H9 (cell line): ENCODE measurements at regions not wholly inside any gene's neighbourhood (a gene's known extent, or its start where the extent isn't known, plus 50 kb on each side); places are given as distances from the start of the nearest gene placed in this dataset.

Experiments
- DNase-seq: peaks from one replicate; pipeline ENCODE4 v3.0.0-alpha.2; 2017
- H2AFZ ChIP-seq: one replicate; pipeline ENCODE4 v1.6.1; 2013; ENCODE audit warnings: mild to moderate bottlenecking, low read length, control low read depth, moderate library complexity
- H2AK5ac ChIP-seq: 2 replicates; pipeline ENCODE4 v1.6.1; 2013; ENCODE audit warnings: low read length, control low read depth, mixed read lengths; ENCODE audit not compliant: insufficient read length
- H2BK120ac ChIP-seq: one replicate; pipeline ENCODE4 v1.6.1; 2013; ENCODE audit warnings: low read depth, mild to moderate bottlenecking, low read length, control low read depth, inconsistent platforms; ENCODE audit not compliant: poor library complexity, severe bottlenecking
- H2BK12ac ChIP-seq: 2 replicates; pipeline ENCODE4 v1.6.1; 2013; ENCODE audit warnings: low read length, control low read depth, mixed read lengths, low read depth; ENCODE audit not compliant: insufficient read length
- H2BK15ac ChIP-seq: 2 replicates; pipeline ENCODE4 v1.6.1; 2013; ENCODE audit warnings: low read depth, low read length, control low read depth
- H2BK20ac ChIP-seq: one replicate; pipeline ENCODE4 v1.6.1; 2013; ENCODE audit warnings: low read depth, mild to moderate bottlenecking, low read length, control low read depth, inconsistent platforms; ENCODE audit not compliant: poor library complexity, severe bottlenecking
- H2BK5ac ChIP-seq: 2 replicates; pipeline ENCODE4 v1.6.1; 2013; ENCODE audit warnings: low read length, control low read depth, mixed read lengths; ENCODE audit not compliant: insufficient read length
- H3K14ac ChIP-seq: 2 replicates; pipeline ENCODE4 v1.6.1; 2013; ENCODE audit warnings: low read length, control low read depth; ENCODE audit not compliant: insufficient read depth
- H3K18ac ChIP-seq: 2 replicates; pipeline ENCODE4 v1.6.1; 2013; ENCODE audit warnings: low read depth, mild to moderate bottlenecking, mixed read lengths, low read length, control low read depth; ENCODE audit not compliant: insufficient read length
- H3K23ac ChIP-seq: 2 replicates; pipeline ENCODE4 v1.6.1; 2013; ENCODE audit warnings: low read length, control low read depth, mixed read lengths, low read depth; ENCODE audit not compliant: insufficient read length
- H3K23me2 ChIP-seq: 2 replicates; pipeline ENCODE4 v1.6.1; 2013; ENCODE audit warnings: low read depth, mild to moderate bottlenecking, mixed read lengths, low read length, control low read depth; ENCODE audit not compliant: insufficient read length, poor library complexity, severe bottlenecking
- H3K27ac ChIP-seq: 2 replicates; pipeline ENCODE4 v1.5.1; 2013; ENCODE audit warnings: low read length, control low read depth, mixed read lengths, low read depth; ENCODE audit not compliant: insufficient read length
- H3K27me3 ChIP-seq: 2 replicates; pipeline ENCODE4 v1.6.1; 2013; ENCODE audit warnings: low read length, control low read depth, inconsistent platforms; ENCODE audit not compliant: insufficient read depth
- H3K4ac ChIP-seq: 2 replicates; pipeline ENCODE4 v1.6.1; 2013; ENCODE audit warnings: low read depth, mild to moderate bottlenecking, control low read depth, inconsistent platforms, low read length, moderate library complexity
- H3K4me1 ChIP-seq: 2 replicates; pipeline ENCODE4 v1.6.1; 2013; ENCODE audit warnings: low read length, control low read depth, inconsistent platforms; ENCODE audit not compliant: insufficient read depth
- H3K4me2 ChIP-seq: 2 replicates; pipeline ENCODE4 v1.6.1; 2013; ENCODE audit warnings: low read length, control low read depth, mixed read lengths; ENCODE audit not compliant: insufficient read length, insufficient read depth
- H3K56ac ChIP-seq: 2 replicates; pipeline ENCODE4 v1.6.1; 2013; ENCODE audit warnings: low read depth, mild to moderate bottlenecking, mixed read lengths, low read length, control low read depth; ENCODE audit not compliant: insufficient read length
- H3K79me1 ChIP-seq: 2 replicates; pipeline ENCODE4 v1.6.1; 2013; ENCODE audit warnings: low read depth, mild to moderate bottlenecking, moderate library complexity, low read length, control low read depth, inconsistent platforms; ENCODE audit not compliant: insufficient read depth, poor library complexity, severe bottlenecking
- H3K79me2 ChIP-seq: 2 replicates; pipeline ENCODE4 v1.6.1; 2013; ENCODE audit warnings: low read length, control low read depth, inconsistent platforms; ENCODE audit not compliant: insufficient read depth
- H3K9ac ChIP-seq: 2 replicates; pipeline ENCODE4 v1.6.1; 2013; ENCODE audit warnings: low read length, control low read depth, mixed read lengths; ENCODE audit not compliant: insufficient read length; ENCODE audit errors: extremely low read depth
- H3K9me3 ChIP-seq: one replicate; pipeline ENCODE4 v1.6.1; 2013; ENCODE audit warnings: low read depth, low read length, inconsistent platforms; ENCODE audit not compliant: control insufficient read depth
- H3T11ph ChIP-seq: one replicate; pipeline ENCODE4 v1.6.1; 2013; ENCODE audit warnings: mild to moderate bottlenecking, low read length, control low read depth, inconsistent platforms
- H4K20me1 ChIP-seq: one replicate; pipeline ENCODE4 v1.6.1; 2013; ENCODE audit not compliant: control insufficient read depth, insufficient read length, insufficient read depth
- H4K5ac ChIP-seq: 2 replicates; pipeline ENCODE4 v1.6.1; 2013; ENCODE audit warnings: low read depth, mild to moderate bottlenecking, mixed read lengths, low read length, control low read depth; ENCODE audit not compliant: insufficient read length
- H4K8ac ChIP-seq: replicated peaks from 2 replicates; pipeline ENCODE4 v1.6.1; 2013; ENCODE audit warnings: low read length, control low read depth, mixed read lengths, low read depth; ENCODE audit not compliant: insufficient read length
- H4K91ac ChIP-seq: 2 replicates; pipeline ENCODE4 v1.6.1; 2013; ENCODE audit warnings: low read depth, mild to moderate bottlenecking, moderate library complexity, mixed read lengths, low read length, control low read depth; ENCODE audit not compliant: insufficient read length
- H3K27ac Mint-ChIP-seq, 3 experiments: 2 replicates in 2 of 3; 3 replicates in 1 of 3; pipeline ENCODE4 v1.8.0; 2020 to 2021; ENCODE audit warnings: mixed read lengths in 3 of 3, mild to moderate bottlenecking in 1 of 3, moderate library complexity in 1 of 3
- H3K27me3 Mint-ChIP-seq: 2 replicates; pipeline ENCODE4 v1.8.0; 2021; ENCODE audit warnings: low read depth, mild to moderate bottlenecking, moderate library complexity, mixed read lengths
- H3K36me3 Mint-ChIP-seq, 3 experiments: 2 replicates in 2 of 3; 3 replicates in 1 of 3; pipeline ENCODE4 v1.8.0; 2020 to 2021; ENCODE audit warnings: low read depth in 3 of 3, mixed read lengths in 3 of 3; ENCODE audit not compliant: insufficient read depth in 1 of 3
- H3K4me1 Mint-ChIP-seq, 2 experiments: 2 replicates each; pipeline ENCODE4 v1.8.0; 2020; ENCODE audit warnings: mixed read lengths in 2 of 2
- H3K4me3 Mint-ChIP-seq, 2 experiments: 2 replicates in 1 of 2; 3 replicates in 1 of 2; pipeline ENCODE4 v1.8.0; 2020 to 2021; ENCODE audit warnings: mild to moderate bottlenecking in 2 of 2, mixed read lengths in 2 of 2, moderate library complexity in 1 of 2
- H3K9me3 Mint-ChIP-seq, 2 experiments: 2 replicates in 1 of 2; 3 replicates in 1 of 2; pipeline ENCODE4 v1.8.0; 2020; ENCODE audit warnings: mild to moderate bottlenecking in 2 of 2, mixed read lengths in 2 of 2, moderate library complexity in 1 of 2
- CTCF ChIP-seq: fragments of 200-600 bp; sonication (generic); conservative IDR thresholded peaks from 3 replicates; pipeline ENCODE4 v1.8.0; 2021; ENCODE audit warnings: antibody characterized with exemption, mild to moderate bottlenecking
- WGBS: extraction: QIAGEN DNeasy Blood & Tissue Kit; methylation state at CpG from one replicate; pipeline ENCODE4 v1.1.7; 2013; ENCODE audit warnings: missing lambda C conversion rate, low lambda C conversion rate, mixed read lengths; ENCODE audit not compliant: insufficient read length; ENCODE audit errors: extremely low coverage; 5-methylcytosine and 5-hydroxymethylcytosine counted together

GRCh38 chr12:20199780-20200179 lies 168.6 kb upstream of the PDE3A start:
- Histone ChIP-seq H3K23ac (no peak overlapping the region), H4K20me1 (no peaks in the 10 kb centered on the region), H2BK120ac (no peak overlapping the region), H2AFZ (no peak overlapping the region), H4K8ac (no peak overlapping the region), H3K79me1 (no peaks in the 10 kb centered on the region), H2BK20ac (no peak overlapping the region), H3K9me3 (no peaks in the 10 kb centered on the region), H3K27me3 (no peaks in the 10 kb centered on the region), H3K4me1 (no peaks in the 10 kb centered on the region), H3K4me2 (no peak overlapping the region), H3K79me2 (no peaks in the 10 kb centered on the region), H2AK5ac (no peak overlapping the region), H2BK15ac (no peak overlapping the region), H2BK5ac (no peak overlapping the region), H3K4ac (no peak overlapping the region), H3K27ac (no peak overlapping the region), H4K91ac (no peak overlapping the region), H3K14ac (no peak overlapping the region), H3K23me2 (no peaks in the 10 kb centered on the region), H3K56ac (no peak overlapping the region), H4K5ac (no peak overlapping the region), H3K9ac (no peak overlapping the region), H3K18ac (no peak overlapping the region), H3T11ph (no peak overlapping the region), H2BK12ac (no peak overlapping the region)
- Mint-ChIP-seq H3K36me3 (peaks cover 0 to 14% (median 1%) of the 10 kb centered on the region in 3 experiments; a peak in 5 of 7 replicates), H3K27ac (no peak overlapping the region), H3K4me1 (peaks cover 8 to 12% of the 10 kb centered on the region in 2 experiments), H3K9me3 (peaks cover 7 to 16% of the 10 kb centered on the region in 2 experiments; a peak in 4 of 5 replicates), H3K27me3 (no peaks in the 10 kb centered on the region; the same call in 1 of the 2 replicates), H3K4me3 (no peak overlapping the region)
- no peak for DNase-seq
- WGBS = no CpG with 5 or more reads among the region's 3 CpGs
- TF ChIP-seq CTCF = no peak
